Testis (tissue), 2 donors: ENCODE measurements at regions not wholly inside any gene's neighbourhood (a gene's known extent, or its start where the extent isn't known, plus 50 kb on each side); places are given as distances from the start of the nearest gene placed in this dataset.

Experiments
- DNase-seq: peaks from one replicate; pipeline ENCODE4 v3.0.0-alpha.2; 2019
- H3K27ac ChIP-seq, 2 donors: fragments of 200-600 bp; sonication (generic); one replicate each; pipeline ENCODE4 v1.5.1; 2019
- H3K27me3 ChIP-seq: fragments of 200-600 bp; sonication (generic); one replicate; pipeline ENCODE4 v1.5.1; 2019
- H3K36me3 ChIP-seq: fragments of 200-600 bp; sonication (generic); one replicate; pipeline ENCODE4 v1.5.1; 2017; ENCODE audit warnings: low read depth; ENCODE audit errors: missing control alignments
- H3K4me1 ChIP-seq: fragments of 200-600 bp; sonication (generic); one replicate; pipeline ENCODE4 v1.5.1; 2019
- H3K4me3 ChIP-seq, 2 donors: fragments of 200-600 bp; sonication (generic); one replicate each; pipeline ENCODE4 v1.5.1; 2017 to 2019
- H3K9me3 ChIP-seq: fragments of 200-600 bp; sonication (generic); one replicate; pipeline ENCODE4 v1.5.1; 2017
- POLR2A ChIP-seq: fragments of 450-650 bp; IDR thresholded peaks from one replicate; pipeline ENCODE4 v1.6.1; 2017; ENCODE audit warnings: antibody characterized with exemption, mild to moderate bottlenecking, moderate library complexity
- WGBS, 2 donors: methylation state at CpG; one replicate each; pipeline ENCODE4 v1.1.5; 2018; 5-methylcytosine and 5-hydroxymethylcytosine counted together
- intact Hi-C: fragments of 100-400 bp; cut with DNase I; formaldehyde crosslinking; loops from one replicate; pipeline ENCODE4 v1.15.1; 2023; ENCODE audit warnings: low total_unique reads
- TF ChIP-seq, protein P1 (sequence below), 3 experiments: fragments of 450-650 bp in 2 of 3; fragments of 200-600 bp in 1 of 3; sonication (generic) in 1 of 3; IDR thresholded peaks; one replicate each; pipeline ENCODE4 v1.5.1; 2016 to 2019; ENCODE audit warnings: antibody characterized with exemption in 3 of 3, mild to moderate bottlenecking in 2 of 3, moderate library complexity in 1 of 3

DNA sequence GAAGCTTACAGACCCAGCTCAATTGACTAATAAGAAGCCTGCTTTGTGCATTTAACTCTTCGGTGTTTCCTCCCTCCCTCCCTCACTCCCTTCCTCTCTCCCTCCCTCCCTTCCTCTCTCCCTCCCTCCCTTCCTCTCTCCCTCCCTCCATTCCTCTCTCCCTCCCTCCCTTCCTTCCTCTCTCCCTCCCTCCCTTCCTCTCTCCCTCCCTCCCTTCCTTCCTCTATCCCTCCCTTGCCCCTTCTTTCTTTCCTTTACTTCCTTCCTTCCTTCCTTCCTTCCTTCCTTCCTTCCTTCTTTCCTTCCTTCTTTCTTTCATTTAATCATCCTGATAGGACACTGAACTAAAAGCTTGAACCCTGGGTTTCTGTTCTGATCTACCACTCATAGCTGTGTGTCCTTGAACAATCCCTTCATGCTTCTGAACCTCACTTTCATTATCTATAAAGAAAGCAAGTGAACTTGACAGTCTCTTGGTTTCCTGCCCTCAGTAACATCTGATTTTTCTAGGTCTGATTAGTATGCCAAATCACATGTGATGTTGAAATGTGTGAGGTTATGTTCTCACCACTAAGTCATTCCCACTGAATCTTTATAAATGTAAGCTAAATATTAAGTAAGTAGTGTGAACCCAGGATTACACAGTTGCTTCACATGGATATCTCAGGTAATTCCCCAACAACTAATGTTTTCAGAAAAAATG is 132.3 kb upstream of the BMP2 start:
- Histone ChIP-seq H3K4me1 (no peaks in the 10 kb centered on the region), H3K27ac (no peak overlapping the region), H3K36me3 (no peaks in the 10 kb centered on the region), H3K27me3 (no peaks in the 10 kb centered on the region), H3K9me3 (no peaks in the 10 kb centered on the region), H3K4me3 (no peak overlapping the region)
- no peak for DNase-seq
- TF ChIP-seq, protein P1, sequence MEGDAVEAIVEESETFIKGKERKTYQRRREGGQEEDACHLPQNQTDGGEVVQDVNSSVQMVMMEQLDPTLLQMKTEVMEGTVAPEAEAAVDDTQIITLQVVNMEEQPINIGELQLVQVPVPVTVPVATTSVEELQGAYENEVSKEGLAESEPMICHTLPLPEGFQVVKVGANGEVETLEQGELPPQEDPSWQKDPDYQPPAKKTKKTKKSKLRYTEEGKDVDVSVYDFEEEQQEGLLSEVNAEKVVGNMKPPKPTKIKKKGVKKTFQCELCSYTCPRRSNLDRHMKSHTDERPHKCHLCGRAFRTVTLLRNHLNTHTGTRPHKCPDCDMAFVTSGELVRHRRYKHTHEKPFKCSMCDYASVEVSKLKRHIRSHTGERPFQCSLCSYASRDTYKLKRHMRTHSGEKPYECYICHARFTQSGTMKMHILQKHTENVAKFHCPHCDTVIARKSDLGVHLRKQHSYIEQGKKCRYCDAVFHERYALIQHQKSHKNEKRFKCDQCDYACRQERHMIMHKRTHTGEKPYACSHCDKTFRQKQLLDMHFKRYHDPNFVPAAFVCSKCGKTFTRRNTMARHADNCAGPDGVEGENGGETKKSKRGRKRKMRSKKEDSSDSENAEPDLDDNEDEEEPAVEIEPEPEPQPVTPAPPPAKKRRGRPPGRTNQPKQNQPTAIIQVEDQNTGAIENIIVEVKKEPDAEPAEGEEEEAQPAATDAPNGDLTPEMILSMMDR (IDR thresholded peaks at IDR 0.05): no peak
- TF ChIP-seq POLR2A: no peak
- intact Hi-C loops: no loop called here
- WGBS, 2 donors: 84 to 88% methylated on average over 1 of the region's 1 CpG

DNA sequence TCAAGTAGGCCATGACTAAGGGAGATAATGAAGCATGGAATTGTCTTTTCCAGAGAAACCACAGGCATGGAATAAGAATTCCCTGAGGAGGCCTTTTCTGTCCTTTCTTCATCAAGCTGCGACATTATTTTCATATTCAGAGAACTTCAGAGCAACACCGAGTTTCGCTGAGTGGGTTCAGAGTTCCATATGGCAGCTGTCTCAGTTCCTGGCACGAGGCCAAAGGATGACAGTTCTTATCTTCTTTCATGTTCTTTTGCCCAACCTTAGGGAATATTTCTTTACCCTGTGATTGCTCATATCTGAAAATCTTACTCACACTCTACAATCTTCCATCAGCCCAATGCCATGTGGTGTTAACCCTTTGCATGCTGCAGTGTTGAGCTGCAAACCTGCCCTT is 135.3 kb upstream of the BMP2 start:
- intact Hi-C loops: no loop called here
- Histone ChIP-seq H3K4me1 (no peaks in the 10 kb centered on the region), H3K9me3 (no peaks in the 10 kb centered on the region), H3K36me3 (no peaks in the 10 kb centered on the region), H3K4me3 (no peak overlapping the region), H3K27me3 (no peaks in the 10 kb centered on the region), H3K27ac (no peak overlapping the region)
- TF ChIP-seq, protein P1 (IDR thresholded peaks at IDR 0.05): no peak
- TF ChIP-seq POLR2A: no peak
- WGBS, 2 donors: 51 to 61% methylated on average over 4 of the region's 4 CpGs
- peak; percentile 17 for DNase-seq

DNA sequence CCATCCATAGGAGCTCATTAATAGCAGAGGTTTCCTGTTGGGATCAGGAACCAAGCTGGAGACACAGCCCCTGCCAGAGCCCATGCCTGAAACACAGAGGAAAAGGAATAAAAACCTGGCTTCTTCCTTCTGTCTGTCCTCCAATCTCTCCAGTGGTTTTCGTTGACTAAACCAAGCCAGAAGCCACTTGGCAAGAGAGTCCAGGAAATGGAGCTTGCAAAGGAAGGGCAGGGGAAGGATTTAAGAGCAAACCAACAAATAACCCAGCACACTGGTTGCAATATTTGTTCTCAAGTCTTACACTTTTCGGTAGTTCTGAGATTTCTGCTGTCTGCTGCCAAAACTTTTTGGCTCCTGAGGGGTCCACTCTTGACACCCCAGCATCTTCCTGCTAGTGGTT is 137.0 kb upstream of the BMP2 start:
- WGBS, 2 donors: 45 to 69% methylated on average over 2 of the region's 2 CpGs
- no peaks in the 10 kb centered on the region for H3K9me3 ChIP-seq
- H3K4me1 ChIP-seq: no peaks in the 10 kb centered on the region
- no peaks in the 10 kb centered on the region for H3K27me3 ChIP-seq
- H3K36me3 ChIP-seq: no peaks in the 10 kb centered on the region
- no peak for DNase-seq
- no peak for TF ChIP-seq POLR2A
- TF ChIP-seq, protein P1 (IDR thresholded peaks at IDR 0.05): no peak
- no peak overlapping the region for H3K27ac ChIP-seq
- intact Hi-C loops: no loop called here
- no peak overlapping the region for H3K4me3 ChIP-seq

DNA sequence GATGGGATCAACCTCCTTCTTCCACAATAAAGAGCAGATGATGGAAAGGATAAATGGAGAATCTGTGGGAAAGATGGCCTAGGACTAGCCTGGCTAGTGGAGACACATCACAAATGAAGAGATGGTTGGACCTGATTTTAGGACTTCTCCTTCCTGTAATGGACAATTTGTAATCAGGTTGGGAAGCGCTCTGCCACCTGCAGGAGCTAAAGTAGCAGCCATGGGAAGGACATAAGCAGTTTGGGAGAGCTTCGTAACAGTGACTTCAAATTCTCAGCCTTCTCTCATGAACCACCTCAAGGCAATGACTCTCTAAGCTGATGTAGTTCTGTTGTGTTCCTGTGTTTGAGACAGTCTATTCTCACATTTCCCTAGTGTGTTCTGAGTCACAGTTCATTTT is 137.9 kb upstream of the BMP2 start:
- DNase-seq: no peak
- intact Hi-C loops: no loop called here
- no peak overlapping the region for H3K27ac ChIP-seq
- H3K4me3 ChIP-seq: no peak overlapping the region
- no peaks in the 10 kb centered on the region for H3K9me3 ChIP-seq
- 93 to 94% methylated on average over 2 of the region's 2 CpGs for WGBS, 2 donors
- TF ChIP-seq POLR2A: no peak
- TF ChIP-seq, protein P1 (IDR thresholded peaks at IDR 0.05): no peak
- H3K4me1 ChIP-seq: no peaks in the 10 kb centered on the region
- H3K36me3 ChIP-seq: no peaks in the 10 kb centered on the region
- H3K27me3 ChIP-seq: no peaks in the 10 kb centered on the region

DNA sequence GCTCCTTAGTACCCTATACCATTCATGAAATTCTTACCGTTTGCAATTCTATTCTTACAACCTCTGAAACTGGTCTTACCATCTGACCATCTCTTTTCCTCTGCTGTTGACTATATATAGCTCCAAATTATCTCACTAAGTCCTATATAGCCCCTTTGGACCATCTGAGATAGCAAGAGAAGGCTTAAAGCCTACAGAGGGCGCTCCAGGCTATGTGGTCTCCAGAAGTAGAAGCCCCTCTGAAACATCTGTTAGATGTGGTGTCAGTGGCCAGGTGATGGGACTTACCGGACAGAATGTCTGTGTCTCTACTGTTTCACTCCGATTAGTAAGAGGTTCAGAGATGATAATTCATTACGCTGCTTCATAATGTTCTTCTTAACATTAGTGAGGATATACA is 140.7 kb upstream of the BMP2 start:
- H3K27me3 ChIP-seq: no peaks in the 10 kb centered on the region
- WGBS, 2 donors: 77 to 80% methylated on average over 5 of the region's 5 CpGs
- H3K4me1 ChIP-seq: no peaks in the 10 kb centered on the region
- H3K9me3 ChIP-seq: no peaks in the 10 kb centered on the region
- TF ChIP-seq POLR2A: no peak
- TF ChIP-seq, protein P1 (IDR thresholded peaks at IDR 0.05): no peak
- no peak for DNase-seq
- intact Hi-C loops: no loop called here
- no peak overlapping the region for H3K4me3 ChIP-seq
- H3K27ac ChIP-seq: no peak overlapping the region
- no peaks in the 10 kb centered on the region for H3K36me3 ChIP-seq
